ENCODE measurements at regions not wholly inside any gene's neighbourhood (a gene's known extent, or its start where the extent isn't known, plus 50 kb on each side); places are given as distances from the start of the nearest gene placed in this dataset.

GRCh38 chr5:68751661-68752060 is 342.2 kb upstream of the SLC30A5 start:
- no peak overlapping the region for H3K27ac ChIP-seq
- no peak for TF ChIP-seq ZFX (IDR thresholded peaks at IDR 0.05)
- TF ChIP-seq CTCF (conservative IDR thresholded peaks at IDR 0.05), result no peak

GRCh38 chr5:68754536-68754935 is 339.3 kb upstream of the SLC30A5 start:
- H3K27ac ChIP-seq, result no peak overlapping the region
- TF ChIP-seq ZFX (IDR thresholded peaks at IDR 0.05), result no peak
- TF ChIP-seq CTCF (conservative IDR thresholded peaks at IDR 0.05), result no peak

DNA sequence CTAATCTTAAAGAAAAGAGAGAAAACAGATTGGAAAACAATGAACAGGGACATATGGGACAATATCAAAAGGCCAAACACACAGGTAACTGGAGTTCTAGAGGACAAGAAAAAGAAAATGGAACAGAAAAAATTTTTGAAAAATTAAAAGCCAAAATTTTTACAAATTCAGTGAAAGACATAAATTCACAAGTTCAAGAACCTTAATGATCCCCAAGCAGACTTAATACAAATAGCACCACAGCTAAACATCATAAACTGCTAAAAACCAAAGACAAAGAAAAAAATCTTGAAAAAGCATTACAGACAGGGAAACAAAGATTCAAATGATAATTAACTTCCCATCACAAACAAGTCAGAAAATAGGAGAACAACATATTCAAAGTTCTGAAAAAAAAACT is 338.5 kb upstream of the SLC30A5 start:
- TF ChIP-seq ZFX (IDR thresholded peaks at IDR 0.05) (no peak), CTCF (conservative IDR thresholded peaks at IDR 0.05) (no peak)
- H3K27ac ChIP-seq, result no peak overlapping the region

DNA sequence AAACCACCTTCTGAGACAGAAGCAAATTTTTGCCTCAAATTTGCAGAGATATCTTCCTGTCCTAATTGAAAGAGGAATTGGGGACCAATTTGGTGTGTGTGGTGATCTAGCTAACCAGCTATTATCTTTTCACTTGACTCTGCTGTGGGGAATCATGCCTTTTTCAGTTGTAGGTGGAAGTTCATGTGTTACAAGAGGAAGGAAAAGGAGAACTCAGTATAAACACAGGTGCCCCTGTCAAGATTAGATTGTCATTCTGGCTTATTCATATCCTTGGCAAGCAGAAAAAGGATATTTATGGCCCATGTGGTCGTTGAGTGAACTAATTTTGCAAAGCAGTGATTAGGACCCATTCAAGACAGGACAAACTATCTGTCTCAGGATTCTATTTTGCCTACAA is 336.8 kb upstream of the SLC30A5 start:
- no peak overlapping the region for H3K27ac ChIP-seq
- TF ChIP-seq ZFX (IDR thresholded peaks at IDR 0.05) (no peak), CTCF (conservative IDR thresholded peaks at IDR 0.05) (no peak)

- no peak overlapping the region; the same call in 1 of the 2 replicates for H3K27ac ChIP-seq
- TF ChIP-seq CTCF (conservative IDR thresholded peaks at IDR 0.05) (no peak), ZFX (IDR thresholded peaks at IDR 0.05) (no peak)
Observed at GRCh38 chr5:68757626-68758212, 336.1 kb upstream of the SLC30A5 start.

DNA sequence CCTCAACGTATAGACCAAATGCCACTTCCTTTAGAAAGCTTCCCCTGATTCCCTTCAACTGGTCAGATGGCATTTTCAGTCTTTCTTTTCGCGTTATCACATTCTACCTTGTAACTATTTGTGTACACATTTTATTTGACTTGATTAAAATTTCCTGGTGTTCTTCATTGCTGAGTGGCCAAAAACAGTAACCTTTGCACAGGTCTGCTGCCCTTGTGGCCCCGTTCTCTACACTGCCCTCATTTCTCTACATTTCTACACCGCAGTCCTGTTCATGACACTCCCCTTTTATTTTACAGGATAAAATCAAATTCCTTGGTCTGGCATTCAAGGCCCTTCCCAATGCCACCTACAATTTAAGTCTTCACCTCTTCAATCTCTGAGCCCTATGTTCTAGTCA is 334.2 kb upstream of the SLC30A5 start:
- TF ChIP-seq CTCF (conservative IDR thresholded peaks at IDR 0.05) (no peak), ZFX (IDR thresholded peaks at IDR 0.05) (no peak)
- H3K27ac ChIP-seq, result no peak overlapping the region

- no peak overlapping the region for H3K27ac ChIP-seq
- no peak for TF ChIP-seq ZFX (IDR thresholded peaks at IDR 0.05)
- TF ChIP-seq CTCF (conservative IDR thresholded peaks at IDR 0.05), result no peak
Observed at GRCh38 chr5:68762201-68762600, 331.6 kb upstream of the SLC30A5 start.
